Colonic mucosa (tissue), 4 donors: ENCODE measurements at regions not wholly inside any gene's neighbourhood (a gene's known extent, or its start where the extent isn't known, plus 50 kb on each side); places are given as distances from the start of the nearest gene placed in this dataset.

Source experiments
- DNase-seq: peaks from one replicate; pipeline ENCODE4 v3.0.0-alpha.2; 2020
- H3K27ac ChIP-seq: fragments of 200-600 bp; one replicate; pipeline ENCODE4 v1.8.0; 2021
- H3K27me3 ChIP-seq: fragments of 200-600 bp; one replicate; pipeline ENCODE4 v1.8.0; 2021
- H3K36me3 ChIP-seq: fragments of 200-600 bp; one replicate; pipeline ENCODE4 v1.8.0; 2021
- H3K4me1 ChIP-seq: fragments of 200-600 bp; one replicate; pipeline ENCODE4 v1.8.0; 2021; ENCODE audit warnings: mild to moderate bottlenecking
- H3K4me3 ChIP-seq: fragments of 200-600 bp; one replicate; pipeline ENCODE4 v1.8.0; 2021
- H3K9ac ChIP-seq, 2 donors: one replicate each; pipeline ENCODE4 v1.7.0; 2013; ENCODE audit warnings: control low read depth in 2 of 2, low read depth in 2 of 2, low read length in 2 of 2
- H3K9me3 ChIP-seq: fragments of 200-600 bp; one replicate; pipeline ENCODE4 v1.8.0; 2021
- intact Hi-C: fragments of 100-400 bp; cut with DNase I; formaldehyde crosslinking; loops from one replicate; pipeline ENCODE4 v1.14.1; 2022
- TF ChIP-seq, protein P1 (sequence below): fragments of 200-600 bp; IDR thresholded peaks from one replicate; pipeline ENCODE4 v1.8.0; 2022; ENCODE audit warnings: antibody characterized with exemption, mild to moderate bottlenecking
- donor health status: healthy.
- donor health status: DM: no; HTN: no; CAD: no.
- donor health status: DM: no; HTN: no; CAD: no.

DNA sequence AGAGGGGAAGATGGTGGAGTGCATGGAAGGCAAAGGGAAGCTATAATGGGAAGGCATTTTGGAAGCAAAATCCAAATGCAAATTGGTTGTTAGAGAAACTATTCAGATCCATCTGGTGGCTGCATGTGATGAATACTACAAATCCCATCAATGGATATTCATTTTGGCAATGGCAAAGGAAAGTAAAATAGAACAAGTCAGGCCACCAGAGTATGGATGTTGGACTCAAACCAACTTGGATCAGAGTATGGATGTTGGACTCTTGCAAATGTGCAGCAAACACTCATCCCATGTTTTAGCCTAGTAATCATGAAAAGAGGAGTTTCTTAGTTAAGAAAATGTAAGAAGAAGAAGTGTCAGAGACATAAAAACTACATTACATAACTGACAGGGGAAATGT is 289.6 kb upstream of the DAB1 start:
- intact Hi-C loops: no loop called here
- TF ChIP-seq, protein P1, sequence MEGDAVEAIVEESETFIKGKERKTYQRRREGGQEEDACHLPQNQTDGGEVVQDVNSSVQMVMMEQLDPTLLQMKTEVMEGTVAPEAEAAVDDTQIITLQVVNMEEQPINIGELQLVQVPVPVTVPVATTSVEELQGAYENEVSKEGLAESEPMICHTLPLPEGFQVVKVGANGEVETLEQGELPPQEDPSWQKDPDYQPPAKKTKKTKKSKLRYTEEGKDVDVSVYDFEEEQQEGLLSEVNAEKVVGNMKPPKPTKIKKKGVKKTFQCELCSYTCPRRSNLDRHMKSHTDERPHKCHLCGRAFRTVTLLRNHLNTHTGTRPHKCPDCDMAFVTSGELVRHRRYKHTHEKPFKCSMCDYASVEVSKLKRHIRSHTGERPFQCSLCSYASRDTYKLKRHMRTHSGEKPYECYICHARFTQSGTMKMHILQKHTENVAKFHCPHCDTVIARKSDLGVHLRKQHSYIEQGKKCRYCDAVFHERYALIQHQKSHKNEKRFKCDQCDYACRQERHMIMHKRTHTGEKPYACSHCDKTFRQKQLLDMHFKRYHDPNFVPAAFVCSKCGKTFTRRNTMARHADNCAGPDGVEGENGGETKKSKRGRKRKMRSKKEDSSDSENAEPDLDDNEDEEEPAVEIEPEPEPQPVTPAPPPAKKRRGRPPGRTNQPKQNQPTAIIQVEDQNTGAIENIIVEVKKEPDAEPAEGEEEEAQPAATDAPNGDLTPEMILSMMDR: no peak

DNA sequence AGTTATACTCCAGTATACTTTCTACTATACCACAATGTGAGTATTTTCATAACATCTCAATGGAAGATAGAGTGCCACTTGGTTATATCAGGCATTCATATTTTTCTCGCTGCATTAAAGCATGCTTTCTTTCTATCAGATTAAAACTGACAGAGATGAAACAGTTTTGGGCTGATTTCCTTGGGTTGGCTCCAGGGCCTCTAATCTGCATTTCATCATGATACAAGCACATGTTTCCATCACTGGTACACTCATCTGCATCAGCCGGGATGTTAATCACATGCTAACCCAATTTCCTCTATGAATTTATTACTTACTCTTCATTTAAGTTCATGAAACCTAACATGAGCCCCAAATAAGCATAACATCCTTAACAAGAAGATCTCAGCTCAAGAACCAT is 289.0 kb upstream of the DAB1 start:
- DNase-seq: no peak
- Histone ChIP-seq H3K27ac (no peak overlapping the region), H3K4me3 (no peak overlapping the region), H3K36me3 (no peaks in the 10 kb centered on the region), H3K9ac (no peak overlapping the region), H3K4me1 (no peaks in the 10 kb centered on the region), H3K27me3 (no peaks in the 10 kb centered on the region), H3K9me3 (no peaks in the 10 kb centered on the region)
- intact Hi-C loops: no loop called here
- TF ChIP-seq, protein P1: no peak

More for the DNA sequence above, 289.6 kb upstream of the DAB1 start:
- H3K9me3 ChIP-seq: no peaks in the 10 kb centered on the region
- no peaks in the 10 kb centered on the region for H3K36me3 ChIP-seq
- no peaks in the 10 kb centered on the region for H3K27me3 ChIP-seq
- DNase-seq: no peak
- no peak overlapping the region for H3K27ac ChIP-seq
- no peaks in the 10 kb centered on the region for H3K4me1 ChIP-seq
- no peak overlapping the region for H3K9ac ChIP-seq
- no peak overlapping the region for H3K4me3 ChIP-seq

DNA sequence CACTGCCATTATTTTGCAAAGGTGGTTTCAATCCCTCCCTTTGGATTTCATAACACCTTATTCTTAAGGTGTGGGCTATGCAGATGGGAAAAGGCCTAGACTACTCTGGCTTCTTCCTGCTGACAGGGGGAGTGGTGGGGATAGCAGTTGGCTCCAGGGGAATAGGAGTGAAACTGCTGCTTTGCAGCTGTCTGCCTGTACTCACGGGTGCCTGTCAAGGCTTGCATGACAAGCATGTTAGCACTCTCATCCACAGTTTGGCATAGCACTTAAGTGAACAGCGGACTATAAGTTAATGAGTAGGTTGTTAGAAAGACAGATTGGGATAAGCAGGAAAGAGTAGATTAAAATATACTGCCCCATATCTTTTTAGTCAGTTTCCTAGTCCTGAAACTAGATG is 287.5 kb upstream of the DAB1 start:
- H3K27me3 ChIP-seq: no peaks in the 10 kb centered on the region
- no peaks in the 10 kb centered on the region for H3K36me3 ChIP-seq
- H3K27ac ChIP-seq: no peak overlapping the region
- H3K9me3 ChIP-seq: no peaks in the 10 kb centered on the region
- DNase-seq: no peak
- intact Hi-C loops: no loop called here
- no peak overlapping the region for H3K4me3 ChIP-seq
- no peak overlapping the region for H3K9ac ChIP-seq
- TF ChIP-seq, protein P1: no peak
- H3K4me1 ChIP-seq: no peaks in the 10 kb centered on the region

DNA sequence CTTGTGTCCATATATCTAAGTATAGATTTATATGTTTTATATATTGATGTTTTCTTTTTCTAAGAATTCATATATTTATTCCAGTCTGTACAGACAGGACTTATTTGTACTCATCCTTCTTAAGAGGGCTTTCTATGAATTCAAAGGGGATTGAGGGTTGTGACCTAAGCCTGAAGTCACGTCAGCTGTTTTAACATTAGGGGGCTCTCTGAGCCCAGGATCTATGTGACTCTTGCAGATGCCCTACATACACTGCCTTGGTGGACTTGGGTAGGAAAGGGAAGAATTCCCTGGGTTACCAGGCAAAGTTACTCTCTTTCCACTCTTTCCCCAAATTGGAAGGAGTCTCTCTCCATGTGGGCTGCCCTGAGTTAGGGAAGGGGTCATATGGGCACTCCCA is 283.8 kb upstream of the DAB1 start:
- no peak overlapping the region for H3K27ac ChIP-seq
- H3K4me1 ChIP-seq: no peaks in the 10 kb centered on the region
- no peak overlapping the region for H3K9ac ChIP-seq
- DNase-seq: no peak
- intact Hi-C loops: no loop called here
- no peaks in the 10 kb centered on the region for H3K36me3 ChIP-seq
- H3K9me3 ChIP-seq: no peaks in the 10 kb centered on the region
- no peak overlapping the region for H3K4me3 ChIP-seq
- TF ChIP-seq, protein P1: no peak
- H3K27me3 ChIP-seq: no peaks in the 10 kb centered on the region

DNA sequence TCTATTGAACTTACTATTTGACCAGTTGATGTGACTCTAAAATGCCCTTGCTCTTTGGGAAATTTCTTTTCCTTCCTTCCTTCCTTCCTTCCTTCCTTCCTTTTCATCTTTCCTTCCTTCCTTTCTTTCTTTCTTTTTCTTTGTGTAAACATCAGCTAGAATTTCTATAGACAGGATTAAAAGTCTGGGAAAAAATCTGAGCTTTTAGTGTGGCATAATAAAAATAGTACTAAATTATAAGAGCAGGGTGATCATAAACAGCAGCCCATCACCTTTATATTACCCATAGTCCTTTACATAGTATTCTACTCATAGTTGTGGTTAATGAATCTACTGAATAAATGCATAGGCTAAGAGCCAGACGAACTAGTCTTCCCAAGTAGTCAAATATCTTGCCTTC is 281.0 kb upstream of the DAB1 start:
- Histone ChIP-seq H3K4me3 (no peak overlapping the region), H3K27ac (no peak overlapping the region), H3K27me3 (no peaks in the 10 kb centered on the region), H3K36me3 (no peaks in the 10 kb centered on the region), H3K9ac (no peak overlapping the region), H3K4me1 (no peaks in the 10 kb centered on the region), H3K9me3 (no peaks in the 10 kb centered on the region)
- no peak for DNase-seq
- TF ChIP-seq, protein P1: no peak
- intact Hi-C loops: no loop called here

DNA sequence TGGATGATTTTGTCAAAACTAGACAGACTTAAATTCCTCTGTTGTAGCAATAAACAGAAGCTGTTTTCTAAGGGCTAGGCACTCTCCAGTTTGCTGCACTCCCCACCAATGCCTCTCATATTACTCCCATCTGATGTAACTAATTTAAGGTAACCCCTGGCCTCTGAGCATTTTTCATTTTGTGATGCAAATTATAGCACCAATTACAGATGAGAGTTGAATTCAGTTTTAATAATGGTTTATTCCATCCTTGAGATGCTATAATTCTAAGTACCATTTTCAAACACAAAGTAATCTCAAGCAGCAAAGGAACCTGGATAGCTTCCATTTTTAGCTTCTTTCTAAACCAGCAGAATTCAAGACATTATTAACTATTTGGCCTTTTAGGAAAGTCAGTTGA is 280.4 kb upstream of the DAB1 start:
- no peak for DNase-seq
- H3K27me3 ChIP-seq: no peaks in the 10 kb centered on the region
- H3K4me1 ChIP-seq: no peaks in the 10 kb centered on the region
- H3K9me3 ChIP-seq: no peaks in the 10 kb centered on the region
- no peak overlapping the region for H3K27ac ChIP-seq
- no peak overlapping the region for H3K4me3 ChIP-seq
- intact Hi-C loops: no loop called here
- H3K36me3 ChIP-seq: no peaks in the 10 kb centered on the region
- no peak overlapping the region for H3K9ac ChIP-seq
- TF ChIP-seq, protein P1: no peak
